GM12873 (cell line): ENCODE measurements at regions not wholly inside any gene's neighbourhood (a gene's known extent, or its start where the extent isn't known, plus 50 kb on each side); places are given as distances from the start of the nearest gene placed in this dataset.
A peak's percentile ranks its signal among the peaks of the same experiment; 100 is the strongest.

Source experiments
- TF ChIP-seq, protein P1 (sequence below): IDR thresholded peaks from 2 replicates; pipeline ENCODE4 v1.5.1; 2012; ENCODE audit warnings: low read depth, mild to moderate bottlenecking, moderate library complexity, low read length, control low read depth; ENCODE audit not compliant: insufficient read depth; ENCODE audit errors: missing control alignments

DNA sequence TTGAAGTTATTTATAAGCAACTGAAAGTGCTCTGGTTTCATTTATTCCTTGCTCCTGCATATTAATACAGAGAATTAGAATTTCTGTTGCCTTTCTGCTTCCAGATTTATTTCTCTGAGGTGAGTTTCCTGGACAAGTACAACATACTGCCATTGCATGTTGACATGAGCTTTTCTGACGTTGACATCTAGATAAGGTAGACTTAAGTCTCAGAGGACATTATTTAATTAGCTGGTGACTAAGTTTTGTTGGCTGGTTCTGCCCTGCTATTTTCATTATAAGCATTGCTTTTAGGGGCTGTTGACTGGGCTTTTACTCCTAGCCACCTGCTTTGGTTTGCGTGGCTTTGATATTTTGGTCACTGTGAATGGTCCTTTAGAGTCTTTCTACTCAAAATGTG, 282.9 kb upstream of the SPRED2 start:
- TF ChIP-seq, protein P1, sequence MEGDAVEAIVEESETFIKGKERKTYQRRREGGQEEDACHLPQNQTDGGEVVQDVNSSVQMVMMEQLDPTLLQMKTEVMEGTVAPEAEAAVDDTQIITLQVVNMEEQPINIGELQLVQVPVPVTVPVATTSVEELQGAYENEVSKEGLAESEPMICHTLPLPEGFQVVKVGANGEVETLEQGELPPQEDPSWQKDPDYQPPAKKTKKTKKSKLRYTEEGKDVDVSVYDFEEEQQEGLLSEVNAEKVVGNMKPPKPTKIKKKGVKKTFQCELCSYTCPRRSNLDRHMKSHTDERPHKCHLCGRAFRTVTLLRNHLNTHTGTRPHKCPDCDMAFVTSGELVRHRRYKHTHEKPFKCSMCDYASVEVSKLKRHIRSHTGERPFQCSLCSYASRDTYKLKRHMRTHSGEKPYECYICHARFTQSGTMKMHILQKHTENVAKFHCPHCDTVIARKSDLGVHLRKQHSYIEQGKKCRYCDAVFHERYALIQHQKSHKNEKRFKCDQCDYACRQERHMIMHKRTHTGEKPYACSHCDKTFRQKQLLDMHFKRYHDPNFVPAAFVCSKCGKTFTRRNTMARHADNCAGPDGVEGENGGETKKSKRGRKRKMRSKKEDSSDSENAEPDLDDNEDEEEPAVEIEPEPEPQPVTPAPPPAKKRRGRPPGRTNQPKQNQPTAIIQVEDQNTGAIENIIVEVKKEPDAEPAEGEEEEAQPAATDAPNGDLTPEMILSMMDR: no peak

DNA sequence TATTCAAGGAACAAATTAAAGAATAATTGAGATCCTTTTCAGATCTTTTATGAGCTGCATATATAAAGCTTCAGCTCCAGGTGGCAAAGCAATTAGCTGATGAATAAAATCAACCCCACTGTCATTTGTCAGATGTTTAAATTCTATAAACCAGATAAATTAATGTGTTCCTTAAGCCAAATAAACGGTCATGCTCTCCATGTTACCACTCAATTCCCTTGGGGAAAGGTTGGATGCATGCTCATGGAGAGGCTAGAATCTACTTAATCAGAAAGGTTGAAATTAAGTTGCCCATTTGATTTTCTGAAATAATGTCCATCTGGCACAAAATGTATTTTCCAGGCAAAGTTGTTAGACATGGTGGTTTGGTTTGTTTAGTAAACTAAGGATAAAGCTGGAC, 282.5 kb upstream of the SPRED2 start:
- TF ChIP-seq, protein P1: no peak

DNA sequence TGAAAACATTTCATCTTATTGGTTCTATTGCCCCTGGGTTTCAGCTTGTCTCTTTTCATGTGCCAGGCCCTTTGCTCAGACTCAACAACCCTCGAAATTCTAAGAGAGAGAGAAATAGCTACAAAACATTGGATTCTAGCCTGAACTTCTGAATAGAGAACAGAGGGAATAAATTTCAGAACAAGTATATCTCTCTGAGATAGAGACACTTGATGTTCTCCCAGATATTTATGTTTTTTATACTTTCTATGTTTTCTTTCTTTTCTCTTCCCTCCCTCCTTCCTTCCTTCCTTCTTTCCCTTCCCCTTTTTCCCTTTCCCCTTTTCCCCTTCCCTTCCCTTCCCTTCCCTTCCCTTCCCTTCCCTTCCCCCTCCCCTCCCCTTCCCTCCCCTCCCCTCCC, 279.5 kb upstream of the SPRED2 start:
- TF ChIP-seq, protein P1: no peak

DNA sequence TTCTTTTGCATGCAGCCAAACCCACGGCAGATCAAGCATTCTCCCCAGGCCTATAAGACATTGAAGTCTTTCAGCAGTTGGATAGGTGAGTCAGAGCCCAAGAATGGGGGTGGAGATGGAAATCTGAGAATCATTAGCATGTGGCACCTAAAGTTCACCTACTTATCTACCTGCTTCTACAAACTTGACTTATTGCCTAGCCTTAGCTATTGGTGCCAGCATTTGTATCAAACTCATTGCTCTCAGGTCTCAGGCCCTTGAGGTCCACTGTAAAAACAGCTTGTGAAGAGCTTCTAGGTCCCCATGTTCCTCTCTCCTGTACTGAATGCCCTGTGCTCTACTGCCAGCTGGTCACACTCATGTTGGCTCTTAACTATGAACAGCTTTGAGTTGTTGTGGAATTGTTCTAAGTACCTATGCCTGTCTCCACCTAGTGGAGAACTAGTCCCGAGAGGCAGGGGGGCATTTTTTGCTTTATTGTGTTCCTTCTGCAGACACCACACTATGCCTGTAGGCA, 278.4 kb upstream of the SPRED2 start:
- TF ChIP-seq, protein P1: peak; percentile 60

DNA sequence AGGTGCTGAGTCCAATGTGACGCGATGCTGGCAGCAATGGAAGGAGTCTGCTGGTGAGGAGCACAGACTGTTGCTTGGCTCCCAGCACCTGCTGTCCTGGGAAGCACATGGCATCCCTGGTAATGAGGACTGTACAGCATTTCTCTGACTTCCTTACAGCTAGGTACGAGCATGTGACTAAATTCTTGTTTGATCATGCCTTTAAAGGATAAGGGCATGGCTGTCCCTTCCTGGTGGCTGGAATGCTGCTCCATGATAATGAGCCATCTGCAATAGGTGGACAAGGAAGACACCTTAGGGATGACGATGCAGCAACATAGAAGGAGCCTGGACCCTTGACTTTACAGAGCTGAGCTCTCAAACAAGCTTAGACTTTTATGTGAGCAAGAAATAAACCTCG, 278.0 kb upstream of the SPRED2 start:
- TF ChIP-seq, protein P1: no peak

DNA sequence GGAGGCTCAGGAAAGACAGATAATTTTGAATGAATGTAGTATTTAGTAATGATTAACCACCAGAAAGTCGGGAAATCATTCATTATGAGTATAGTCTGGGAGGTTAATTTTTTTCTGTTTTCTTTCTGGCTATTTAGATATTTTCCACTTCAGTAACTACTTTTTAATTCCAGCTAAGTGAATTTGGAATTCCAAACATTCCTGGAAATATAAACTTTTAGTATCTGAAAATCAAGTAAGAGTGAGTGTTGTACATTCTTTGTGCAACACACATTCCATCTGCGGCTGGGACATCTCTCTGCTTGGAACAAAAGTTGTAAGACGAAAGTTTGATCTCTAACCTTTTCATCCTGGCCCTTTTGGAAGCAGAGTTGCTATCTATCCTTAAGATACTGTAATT, 275.7 kb upstream of the SPRED2 start:
- TF ChIP-seq, protein P1: no peak

DNA sequence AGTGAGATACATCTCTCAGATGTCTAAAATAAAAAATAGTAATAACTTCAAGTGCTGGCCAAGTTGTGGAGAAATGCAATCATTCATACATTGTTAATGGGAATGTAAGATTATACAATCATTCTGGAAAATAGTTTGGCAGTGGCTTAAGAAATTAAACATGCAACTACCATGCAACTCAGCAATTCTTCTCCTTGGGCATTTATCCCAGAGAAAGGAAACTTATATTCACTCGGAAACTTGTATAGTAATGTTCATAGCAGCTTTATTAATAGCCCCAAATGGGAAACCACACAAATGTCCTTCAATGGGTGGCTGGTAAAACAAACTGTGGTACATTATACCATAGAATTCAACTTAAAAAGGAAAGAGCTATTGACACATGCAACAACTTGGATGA, 274.0 kb upstream of the SPRED2 start:
- TF ChIP-seq, protein P1: no peak
